Right renal cortex interstitium (tissue), 3 donors: ENCODE measurements at regions not wholly inside any gene's neighbourhood (a gene's known extent, or its start where the extent isn't known, plus 50 kb on each side); places are given as distances from the start of the nearest gene placed in this dataset.
"Not testable (repeated sequence)": the region's sequence is repeated elsewhere in the genome, so short reads cannot be mapped to it uniquely, and the experiment has no call there.

Source experiments
- DNase-seq, 3 donors: peaks; one replicate each; pipeline ENCODE4 v3.0.0-alpha.2; 2013; ENCODE audit warnings: low read depth in 3 of 3, low spot score in 2 of 3

- peak in 1 of 3 donors; percentile 10 for DNase-seq
Observed at GRCh38 chr14:46444666-46445065, 206.9 kb downstream of the RPL10L start.

- no peak for DNase-seq
Observed at GRCh38 chr14:46433381-46433780, 218.2 kb downstream of the RPL10L start.

- DNase-seq: no peak
Observed at GRCh38 chr14:46432516-46432915, 219.1 kb downstream of the RPL10L start.

GRCh38 chr14:46417066-46417465 lies 234.5 kb downstream of the RPL10L start:
- DNase-seq: no peak

- peak; percentile 44 to 60 (median 60) for DNase-seq
Observed at GRCh38 chr14:46404865-46405811, 246.4 kb downstream of the RPL10L start.

- DNase-seq: not testable (repeated sequence)
Observed at GRCh38 chr14:46402001-46402690, 249.4 kb downstream of the RPL10L start.

GRCh38 chr14:46401066-46401465 lies 250.5 kb downstream of the RPL10L start:
- DNase-seq: no peak

GRCh38 chr14:46399049-46399448 lies 252.5 kb downstream of the RPL10L start:
- no peak for DNase-seq

GRCh38 chr14:46384611-46385010 lies 267.0 kb downstream of the RPL10L start:
- no peak for DNase-seq

GRCh38 chr14:46381674-46382073 lies 269.9 kb downstream of the RPL10L start:
- no peak for DNase-seq

GRCh38 chr14:46378248-46378647 lies 273.3 kb downstream of the RPL10L start:
- DNase-seq: no peak

GRCh38 chr14:46377305-46377704 lies 274.3 kb downstream of the RPL10L start:
- DNase-seq: no peak

- DNase-seq: no peak
Observed at GRCh38 chr14:46369391-46369790, 282.2 kb downstream of the RPL10L start.

GRCh38 chr14:46368275-46368674 lies 283.3 kb downstream of the RPL10L start:
- DNase-seq: no peak

GRCh38 chr14:46352844-46353243 lies 298.7 kb downstream of the RPL10L start:
- DNase-seq: no peak

GRCh38 chr14:46344327-46344937 lies 307.1 kb downstream of the RPL10L start:
- DNase-seq: no peak

- DNase-seq: no peak
Observed at GRCh38 chr14:46325777-46326176, 325.8 kb downstream of the RPL10L start.

- no peak for DNase-seq
Observed at GRCh38 chr14:46325157-46325556, 326.4 kb downstream of the RPL10L start.

- DNase-seq: no peak
Observed at GRCh38 chr14:46323404-46323762, 328.2 kb downstream of the RPL10L start.

GRCh38 chr14:46322730-46323403 lies 328.7 kb downstream of the RPL10L start:
- peak; percentile 21 to 52 (median 32) for DNase-seq

GRCh38 chr14:46322076-46322475 lies 329.5 kb downstream of the RPL10L start:
- DNase-seq: no peak
